GM21360 (cell line): ENCODE measurements at regions not wholly inside any gene's neighbourhood (a gene's known extent, or its start where the extent isn't known, plus 50 kb on each side); places are given as distances from the start of the nearest gene placed in this dataset.
"Not testable (repeated sequence)": the region's sequence is repeated elsewhere in the genome, so short reads cannot be mapped to it uniquely, and the experiment has no call there.

Experiments
- ATAC-seq: cut with Tn5 transposase; IDR thresholded peaks from one replicate; pipeline ENCODE4 v1.9.1; 2021; ENCODE audit warnings: mild to moderate bottlenecking, moderate library complexity; ENCODE audit not compliant: unreplicated experiment

DNA sequence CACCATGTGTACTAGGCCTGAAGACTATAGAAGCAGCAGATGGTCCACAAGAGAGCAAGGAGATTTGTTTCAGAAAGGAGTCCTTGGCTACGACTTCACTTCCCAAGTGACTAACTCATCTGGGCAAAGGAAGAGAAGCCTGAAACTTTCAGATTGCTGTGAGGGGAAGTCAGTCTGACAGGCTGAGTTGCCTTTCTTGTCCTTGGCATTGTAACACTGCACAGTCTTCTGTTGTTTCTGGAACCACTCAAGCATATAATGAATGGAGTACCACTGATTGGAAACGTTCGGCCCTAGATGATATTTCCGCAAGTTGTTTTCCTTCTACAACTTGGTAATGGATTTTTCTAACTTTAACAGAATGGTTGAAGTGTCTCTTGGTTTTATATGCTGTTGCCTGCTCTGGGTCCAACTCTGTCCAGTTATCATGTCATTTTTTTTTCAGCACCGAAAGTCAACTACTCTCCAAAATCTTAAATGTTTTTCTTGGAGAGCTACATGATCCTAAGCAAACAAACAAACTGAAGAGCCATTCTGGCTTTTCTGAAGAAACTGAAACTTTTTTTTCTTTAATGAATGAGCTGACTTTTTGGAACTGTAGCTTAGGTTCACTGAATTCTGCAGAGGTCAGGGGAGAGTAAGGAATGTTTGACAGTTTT lies 685.7 kb downstream of the MECOM start:
- ATAC-seq, result no peak

DNA sequence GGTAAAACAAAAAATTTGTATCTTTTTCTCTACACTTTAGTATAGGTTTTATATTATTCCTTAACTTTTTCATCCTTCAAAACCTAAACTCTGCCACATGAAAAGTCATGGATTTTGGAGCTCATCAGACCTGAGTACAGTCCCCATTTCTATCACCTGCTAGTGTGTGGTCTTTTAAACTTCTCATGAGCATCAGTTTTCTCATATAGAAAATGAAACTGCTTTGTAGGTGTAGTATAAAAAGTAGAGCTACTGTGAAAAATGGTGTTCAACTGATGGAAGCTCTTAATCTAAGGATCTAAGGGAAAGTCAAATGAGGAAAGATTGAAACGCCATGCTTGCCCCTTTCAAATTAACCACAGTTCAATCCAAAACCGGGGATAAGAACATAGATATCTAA lies 686.5 kb downstream of the MECOM start:
- ATAC-seq, result no peak

DNA sequence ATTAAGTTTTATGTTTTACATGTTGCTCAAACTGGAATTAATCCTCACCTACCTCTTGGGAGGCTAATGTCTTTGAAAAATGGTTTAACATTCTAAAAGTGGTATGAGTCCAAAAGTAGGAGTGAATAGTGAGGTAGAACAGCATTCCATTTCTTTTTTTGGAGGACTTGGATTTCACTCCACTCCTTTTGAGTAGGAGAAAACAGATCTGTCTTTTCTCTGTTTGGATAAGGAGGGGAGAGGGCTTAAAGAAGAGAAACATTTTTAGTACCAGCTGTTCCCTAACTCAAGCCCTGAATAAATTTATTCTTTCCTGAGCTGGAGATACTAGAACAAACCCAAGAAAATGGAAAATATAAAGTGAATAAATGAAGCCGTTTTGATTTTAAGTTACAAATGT lies 687.9 kb downstream of the MECOM start:
- no peak for ATAC-seq

DNA sequence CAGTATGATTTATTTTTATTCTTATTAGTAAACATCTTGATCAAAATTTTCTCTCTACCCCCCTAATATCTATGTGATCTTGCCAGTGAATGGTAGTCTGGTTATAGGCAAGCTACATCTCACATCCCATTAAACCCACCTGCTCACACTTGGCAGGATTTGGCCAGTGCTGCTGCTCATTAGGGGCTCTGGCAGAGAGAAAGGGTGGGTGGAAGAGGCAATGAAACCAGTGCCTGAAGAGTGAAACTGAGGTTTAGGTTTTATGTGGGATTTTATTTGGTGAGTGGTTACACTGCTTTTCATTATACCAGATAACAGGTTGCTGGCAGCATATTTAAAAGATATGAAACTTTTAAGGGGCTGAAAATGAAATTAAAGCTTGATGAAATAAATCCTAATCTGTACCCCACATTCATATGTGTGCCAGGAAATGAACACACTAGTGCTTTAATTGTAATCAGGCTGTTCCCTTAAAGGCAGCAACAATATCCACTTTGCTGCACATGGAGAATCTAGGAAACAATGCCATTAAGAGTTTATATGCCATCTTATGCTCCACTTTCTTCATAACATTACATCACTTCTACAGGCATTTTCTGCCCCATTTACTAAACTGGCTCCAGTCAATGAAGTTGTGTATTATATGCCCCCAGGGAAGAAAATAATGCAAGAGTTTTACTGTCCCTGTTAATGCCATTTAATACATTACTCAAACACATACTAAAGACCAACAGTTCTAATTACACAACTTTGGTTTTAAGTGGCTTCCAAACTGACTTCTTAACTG lies 688.7 kb downstream of the MECOM start:
- no peak for ATAC-seq

DNA sequence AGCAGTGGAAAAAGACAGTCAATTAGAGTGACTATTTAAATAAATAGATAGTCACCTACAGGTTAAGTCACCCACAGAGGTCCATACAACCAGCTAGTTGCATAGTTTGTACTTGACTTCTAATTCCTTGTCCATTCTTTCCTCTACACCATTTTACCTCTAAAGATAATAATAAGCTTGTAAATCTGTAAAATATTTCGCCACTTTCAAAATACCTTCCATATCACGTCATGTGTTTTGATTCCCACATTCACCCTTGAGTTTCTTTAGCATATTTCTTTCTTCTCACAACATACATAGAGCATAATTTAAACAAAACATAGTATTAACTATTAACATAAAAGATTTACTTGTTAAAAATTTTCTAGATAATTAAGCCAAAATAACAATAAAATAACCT lies 689.6 kb downstream of the MECOM start:
- ATAC-seq, result no peak

DNA sequence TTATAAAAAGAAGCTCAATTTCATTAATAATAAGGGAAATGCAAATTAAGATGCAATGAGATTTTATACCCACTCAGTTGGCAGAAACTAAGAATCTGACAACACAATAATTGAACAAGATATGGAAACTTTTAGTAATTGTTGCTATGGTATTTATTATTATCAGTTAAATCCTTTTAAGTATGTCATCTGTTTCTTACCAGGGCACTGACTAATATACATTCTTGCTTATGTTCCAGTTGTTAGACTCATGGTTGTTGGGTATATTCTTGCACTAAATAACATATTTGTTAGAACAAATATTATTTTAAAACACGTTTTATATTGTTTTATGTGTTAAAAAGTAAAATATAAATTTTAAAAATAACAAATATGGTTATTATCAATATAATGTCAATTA lies 690.3 kb downstream of the MECOM start:
- ATAC-seq, result no peak

DNA sequence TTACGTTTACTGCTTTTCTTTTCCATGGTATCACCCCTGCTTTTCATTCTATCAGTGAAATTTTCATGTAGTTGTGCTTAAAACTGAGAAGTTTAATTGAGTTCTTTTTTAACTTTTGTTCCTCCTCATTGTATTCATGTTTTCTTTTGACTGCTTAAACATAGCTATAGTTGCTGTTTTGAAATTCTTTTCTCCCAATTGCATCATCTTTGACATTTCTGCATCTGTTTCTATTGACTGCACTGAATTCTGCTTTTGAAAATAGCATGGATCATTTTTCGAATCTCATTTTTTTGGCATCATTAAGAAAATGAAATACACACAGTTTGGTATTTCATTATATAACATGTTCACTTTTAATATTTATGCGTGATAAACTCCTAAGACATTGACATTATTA lies 694.9 kb downstream of the MECOM start:
- no peak for ATAC-seq

DNA sequence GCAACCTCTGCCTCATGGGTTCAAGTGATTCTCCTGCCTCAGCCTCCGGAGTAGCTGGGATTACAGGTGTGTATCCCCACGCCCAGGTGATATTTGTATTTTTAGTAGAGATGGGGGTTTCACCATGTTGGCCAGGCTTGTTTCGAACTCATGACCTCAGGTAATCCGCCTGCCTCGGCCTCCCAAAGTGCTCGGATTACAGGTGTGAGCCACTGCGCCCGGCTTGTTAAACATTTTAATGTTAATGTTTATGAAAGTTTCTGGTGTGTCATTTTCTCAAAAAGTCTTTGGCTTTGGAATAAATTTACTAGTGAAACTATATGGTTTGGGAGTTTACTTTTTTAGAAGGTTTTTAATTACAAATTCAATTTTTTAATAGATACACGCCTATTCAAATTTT lies 698.8 kb downstream of the MECOM start:
- no peak for ATAC-seq

DNA sequence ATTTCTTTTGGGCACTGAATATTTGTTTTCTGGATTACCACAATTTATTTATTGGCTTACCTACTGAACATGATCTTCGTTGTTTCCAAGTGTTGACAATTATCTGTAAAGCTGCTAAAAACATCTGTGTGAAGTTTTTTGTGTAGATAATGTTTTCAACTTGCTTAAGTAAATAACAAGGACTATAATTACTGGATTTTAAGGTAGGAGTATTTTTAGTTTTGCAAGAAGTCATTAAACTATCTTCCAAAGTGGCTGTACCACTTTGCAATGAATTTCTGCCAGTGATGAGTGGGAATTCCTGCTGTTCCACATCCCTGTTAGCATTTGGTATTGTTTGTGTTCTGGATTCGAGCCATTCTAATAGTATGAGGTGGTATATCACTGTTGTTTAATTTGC lies 702.2 kb downstream of the MECOM start:
- ATAC-seq, result no peak

DNA sequence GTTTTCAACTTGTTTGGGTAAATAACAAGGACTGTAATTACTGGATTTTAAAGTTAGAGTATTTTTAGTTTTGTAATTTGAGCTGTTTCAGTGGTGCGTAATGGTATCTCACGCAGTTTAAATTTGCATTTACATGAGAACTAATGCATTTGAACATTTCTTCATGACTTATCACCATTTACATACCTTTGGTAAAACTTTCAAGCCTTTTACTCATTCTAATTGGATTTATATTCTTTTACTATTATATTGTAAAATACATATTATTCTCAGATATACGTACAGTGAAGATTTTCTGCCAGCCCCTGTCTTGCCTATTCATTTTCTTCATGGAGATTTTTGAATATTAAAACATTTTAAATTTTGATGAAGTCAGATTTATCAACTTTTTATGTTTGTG lies 703.8 kb downstream of the MECOM start:
- no peak for ATAC-seq

DNA sequence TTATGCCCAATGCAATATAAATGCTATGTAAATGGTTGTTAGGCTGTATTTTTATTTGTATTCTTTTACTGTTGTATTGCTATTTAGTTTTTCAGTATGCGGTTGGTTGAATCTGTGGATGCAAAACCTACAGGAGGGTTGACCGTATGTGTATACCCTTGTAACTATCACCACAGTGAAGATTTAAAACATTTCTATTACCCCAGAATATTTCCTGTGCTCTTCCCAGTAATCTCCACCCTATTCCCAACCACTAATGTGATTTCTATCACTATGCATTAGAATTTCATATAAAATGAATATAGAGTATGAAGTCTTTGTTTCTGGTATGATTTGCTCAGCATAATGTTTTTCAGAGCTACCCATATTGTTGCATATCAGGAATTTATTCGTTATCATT lies 705.0 kb downstream of the MECOM start:
- no peak for ATAC-seq

DNA sequence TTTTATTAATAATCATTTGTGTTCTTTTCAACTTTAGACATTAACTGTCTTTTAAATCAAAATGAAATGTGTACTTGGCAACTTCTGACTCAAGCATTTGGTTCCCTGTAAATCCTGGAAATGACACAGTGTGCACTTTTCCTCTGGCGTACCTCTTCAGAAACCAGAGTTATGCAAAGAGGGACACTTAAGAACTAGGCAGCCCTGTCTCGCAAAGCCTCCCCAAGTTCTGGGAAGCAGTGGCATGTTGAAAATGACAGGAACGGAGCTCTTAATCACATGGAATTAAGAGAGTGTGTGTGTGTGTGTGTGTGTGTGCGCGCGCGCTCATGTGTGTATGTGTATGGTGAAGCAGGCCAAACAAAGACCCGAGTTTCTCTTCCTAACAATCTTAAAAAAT lies 707.4 kb downstream of the MECOM start:
- no peak for ATAC-seq

DNA sequence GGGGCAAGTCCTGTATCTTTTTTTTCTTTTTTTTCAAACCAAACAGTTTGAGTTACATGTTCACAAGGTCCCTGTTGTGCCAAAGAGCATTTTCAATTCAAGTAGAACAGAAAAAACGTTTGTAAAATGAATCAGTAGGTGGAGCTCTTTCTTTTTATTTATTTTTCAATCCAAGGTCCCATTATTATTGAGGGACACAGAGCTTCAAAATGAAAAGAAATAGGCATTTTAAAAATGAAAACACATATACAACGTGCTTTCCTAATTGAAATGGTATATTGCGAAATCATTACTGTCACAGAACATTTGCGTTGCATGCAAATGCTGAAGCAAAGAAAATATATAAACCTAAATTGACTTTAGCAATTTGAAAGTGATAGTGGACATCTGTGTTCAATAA lies 711.0 kb downstream of the MECOM start:
- ATAC-seq, result no peak

DNA sequence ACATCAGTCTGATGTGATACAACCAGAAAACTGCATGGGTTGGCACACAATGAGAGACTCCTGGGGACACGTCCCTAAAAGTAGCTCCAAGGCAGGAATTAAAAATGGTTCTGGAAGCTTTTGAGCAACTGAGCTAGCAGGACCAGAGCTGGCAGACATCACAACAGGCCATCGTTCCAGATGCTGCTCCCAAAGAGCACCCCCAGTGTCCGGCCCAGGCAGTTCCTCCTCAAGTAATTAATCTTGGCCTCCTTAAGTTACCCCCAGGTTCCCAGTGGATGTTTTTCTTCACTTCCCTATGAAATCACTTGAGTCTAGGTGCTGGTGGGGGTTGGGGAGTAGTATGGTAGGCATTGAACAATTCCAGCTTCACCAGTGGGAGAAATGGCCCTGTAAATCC lies 711.6 kb downstream of the MECOM start:
- no peak for ATAC-seq

DNA sequence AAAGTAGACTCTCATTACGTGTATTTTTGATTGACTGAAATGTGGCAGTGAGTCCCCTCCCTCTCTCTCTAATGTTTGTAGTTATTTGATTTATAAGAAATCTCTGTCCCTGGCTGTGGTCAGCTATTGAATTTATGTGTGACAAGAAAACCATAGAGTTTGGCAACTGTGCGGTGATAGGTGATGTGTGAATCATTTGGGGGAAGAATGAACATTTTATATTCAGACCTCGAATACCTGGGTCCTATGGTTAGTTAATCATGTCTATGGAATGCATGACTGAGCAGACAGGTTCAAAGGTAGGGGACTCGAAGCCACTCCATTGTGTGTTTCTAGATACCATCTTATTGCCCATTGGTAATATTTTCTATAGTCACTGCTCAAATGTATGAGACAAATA lies 712.1 kb downstream of the MECOM start:
- ATAC-seq, result no peak

DNA sequence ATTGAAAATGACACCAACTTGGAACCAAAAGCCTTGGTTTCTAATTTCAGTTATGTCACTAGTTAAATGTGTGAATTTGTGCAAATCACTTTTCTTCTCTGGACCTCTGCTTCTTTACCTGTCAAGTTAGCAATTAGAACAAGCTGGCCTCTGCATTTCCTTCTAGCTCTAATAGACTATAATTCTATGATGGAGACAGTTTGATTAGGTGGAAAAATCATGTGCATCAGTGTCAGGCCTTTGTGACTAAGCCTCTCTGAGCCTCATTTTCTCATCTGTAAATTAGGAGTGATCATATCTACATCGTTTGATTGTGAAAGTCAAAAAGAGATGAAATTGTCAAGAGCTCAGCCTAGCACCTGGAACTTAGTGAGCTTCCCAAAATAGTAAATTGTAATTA lies 712.9 kb downstream of the MECOM start:
- no peak for ATAC-seq

DNA sequence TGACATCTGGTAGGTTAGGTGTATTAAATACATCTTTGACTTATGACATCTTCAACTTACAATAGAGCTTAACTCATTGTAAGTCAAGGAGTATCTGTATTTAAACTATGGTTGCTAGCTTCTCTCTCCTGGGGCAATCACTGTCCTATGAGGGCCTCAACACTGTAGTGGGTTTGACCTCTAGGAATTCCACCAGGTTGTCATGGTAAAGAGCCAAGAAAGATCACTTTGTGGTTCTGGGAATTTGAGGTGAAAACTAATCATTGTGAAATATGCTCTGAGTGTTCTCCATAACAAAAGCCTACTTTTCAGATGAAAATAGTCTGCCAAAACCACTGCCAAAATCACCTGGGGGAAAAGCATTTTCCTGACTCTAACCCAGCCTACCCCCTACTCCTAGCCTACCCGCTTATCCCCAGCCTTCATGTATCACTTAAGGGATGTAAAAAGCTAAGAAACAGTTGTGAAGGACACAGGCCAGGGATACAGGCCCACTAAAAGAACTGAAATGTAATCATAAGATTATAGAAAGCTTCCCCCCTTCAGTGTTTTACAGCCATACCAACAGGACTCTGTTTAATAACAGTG lies 723.8 kb downstream of the MECOM start:
- ATAC-seq, result no peak

DNA sequence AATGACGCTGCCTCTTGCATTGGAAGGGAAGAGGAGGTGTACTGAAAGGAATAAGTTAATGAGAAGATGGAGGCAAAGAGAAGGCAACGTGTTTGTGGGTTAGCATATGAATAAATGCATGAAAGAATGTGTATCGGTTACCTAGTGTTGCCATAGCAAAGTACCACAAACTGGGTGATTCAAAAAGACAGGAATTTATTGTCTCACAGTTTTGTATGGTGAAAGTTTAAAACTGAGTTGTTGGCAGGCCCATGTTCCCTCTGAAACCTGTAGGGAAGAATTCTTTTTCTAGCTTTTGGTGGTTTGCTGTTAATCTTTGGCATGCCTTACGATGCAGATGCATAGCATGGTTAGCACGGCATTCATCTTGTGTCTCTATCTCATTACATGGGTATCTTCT lies 729.9 kb downstream of the MECOM start:
- ATAC-seq, result no peak

DNA sequence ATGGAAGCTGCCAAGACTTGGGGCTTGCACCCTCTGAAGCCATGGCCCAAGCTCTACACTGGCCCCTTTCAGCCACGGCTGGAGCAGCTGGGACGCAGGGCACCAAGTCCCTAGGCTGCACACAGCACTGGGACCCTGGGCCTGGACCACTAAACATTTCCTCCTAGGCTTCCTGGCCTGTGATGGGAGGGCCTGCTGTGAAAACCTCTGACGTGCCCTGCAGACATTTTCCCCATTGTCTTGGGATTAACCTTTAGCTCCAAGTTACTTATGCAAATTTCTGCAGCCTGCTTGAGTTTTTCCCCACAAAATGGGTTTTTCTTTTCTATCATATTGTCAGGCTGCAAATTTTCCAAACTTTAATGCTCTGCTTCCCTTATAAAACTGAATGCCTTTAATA lies 733.5 kb downstream of the MECOM start:
- not testable (repeated sequence) for ATAC-seq

DNA sequence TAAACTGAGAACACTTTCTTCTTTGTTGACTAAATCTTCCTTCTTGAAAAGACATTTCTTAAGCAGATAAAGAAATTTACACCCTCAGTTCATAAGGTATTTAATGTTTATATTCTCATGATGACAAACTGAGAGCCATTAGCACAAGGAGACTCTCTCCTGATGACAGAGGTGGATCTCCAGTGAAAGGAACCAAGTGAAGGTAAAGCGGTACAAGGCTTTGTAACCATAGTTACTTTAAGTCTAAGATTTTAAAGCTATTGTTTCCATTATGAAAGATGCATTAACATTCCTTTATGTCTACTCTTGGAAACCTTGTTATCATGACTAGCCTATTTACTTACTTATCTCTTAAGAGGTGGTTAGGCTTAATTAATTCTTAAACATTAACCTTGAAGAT lies 737.1 kb downstream of the MECOM start:
- ATAC-seq, result no peak

DNA sequence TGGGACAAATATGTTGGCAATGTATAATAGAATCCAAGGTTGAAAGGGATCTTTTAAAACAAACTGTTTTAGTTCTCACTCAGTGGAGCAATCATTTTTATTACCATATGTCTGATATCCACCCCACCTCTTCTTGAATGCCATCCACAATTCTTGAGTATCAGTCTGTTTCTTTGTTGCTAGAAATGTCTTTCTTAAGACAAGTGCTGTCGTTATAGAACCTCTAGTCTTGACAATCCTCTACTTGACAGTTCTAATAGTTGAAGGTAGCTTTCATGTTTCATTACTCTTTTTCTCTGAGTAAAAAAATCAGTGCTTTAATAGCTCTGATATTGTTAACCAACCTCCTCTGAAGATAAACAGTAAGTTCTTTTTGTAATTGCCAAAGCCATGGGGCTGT lies 737.9 kb downstream of the MECOM start:
- no peak for ATAC-seq

DNA sequence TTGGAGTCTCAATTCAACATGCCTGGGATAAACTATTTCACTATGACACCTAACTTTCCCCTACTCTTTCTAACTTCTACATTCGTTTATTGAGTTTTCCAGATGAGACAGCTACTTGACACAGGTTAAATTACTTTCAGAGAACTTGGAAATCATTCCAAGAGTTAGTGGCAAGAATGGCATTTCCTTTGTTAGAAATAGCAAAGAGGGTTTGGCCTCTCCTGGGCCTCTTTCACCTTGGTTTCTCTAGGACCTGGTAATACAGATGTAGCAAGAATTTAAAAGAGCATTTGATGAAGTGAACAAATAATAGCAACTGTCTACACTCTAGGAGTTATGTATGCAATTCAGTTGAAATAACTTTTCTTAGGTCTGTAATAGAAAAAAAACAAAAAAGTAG lies 748.9 kb downstream of the MECOM start:
- no peak for ATAC-seq
